HG03159 (cell line): ENCODE measurements at regions not wholly inside any gene's neighbourhood (a gene's known extent, or its start where the extent isn't known, plus 50 kb on each side); places are given as distances from the start of the nearest gene placed in this dataset.

Experiments
- ATAC-seq: cut with Tn5 transposase; IDR thresholded peaks from one replicate; pipeline ENCODE4 v1.9.1; 2021; ENCODE audit warnings: mild to moderate bottlenecking, moderate library complexity; ENCODE audit not compliant: unreplicated experiment

DNA sequence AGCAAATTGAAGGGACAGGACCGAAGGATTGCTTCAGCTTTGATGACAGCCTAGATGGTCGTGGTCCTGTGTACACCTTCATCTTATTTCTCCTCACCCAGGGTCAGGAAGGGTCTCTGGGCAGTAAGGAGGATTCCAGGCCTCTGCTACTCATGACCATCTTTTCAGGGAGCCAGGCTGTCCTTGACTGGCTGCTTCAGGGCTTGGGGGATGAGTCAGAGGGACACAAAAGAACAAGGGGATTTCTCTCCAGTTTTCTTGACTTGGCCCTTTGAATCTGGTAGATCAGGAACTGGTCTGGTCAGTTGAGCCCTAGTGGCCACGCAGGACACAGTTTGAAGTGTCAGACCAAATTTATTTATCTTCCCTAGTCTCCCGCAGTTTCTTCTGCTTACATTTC is 402.1 kb upstream of the CHD6 start:
- no peak for ATAC-seq

DNA sequence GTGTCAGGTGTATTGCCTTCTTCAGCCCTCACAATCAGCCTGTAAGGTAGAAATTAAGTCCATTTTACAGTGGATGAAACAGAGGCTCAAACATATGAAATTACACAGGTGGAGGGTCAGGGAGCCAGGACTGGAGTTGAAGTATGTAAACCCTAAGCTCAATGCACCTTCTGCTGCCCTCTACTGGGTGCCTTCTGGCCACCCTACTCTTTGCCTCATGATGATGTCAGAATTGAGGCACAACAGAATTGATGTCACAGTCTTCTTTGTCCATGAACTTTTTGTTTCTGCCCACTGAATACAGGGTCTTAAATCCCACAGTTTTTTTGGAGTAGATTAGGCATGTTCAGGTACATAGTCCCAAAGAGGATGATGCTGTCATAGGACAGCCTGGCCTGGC is 400.8 kb upstream of the CHD6 start:
- ATAC-seq = no peak

DNA sequence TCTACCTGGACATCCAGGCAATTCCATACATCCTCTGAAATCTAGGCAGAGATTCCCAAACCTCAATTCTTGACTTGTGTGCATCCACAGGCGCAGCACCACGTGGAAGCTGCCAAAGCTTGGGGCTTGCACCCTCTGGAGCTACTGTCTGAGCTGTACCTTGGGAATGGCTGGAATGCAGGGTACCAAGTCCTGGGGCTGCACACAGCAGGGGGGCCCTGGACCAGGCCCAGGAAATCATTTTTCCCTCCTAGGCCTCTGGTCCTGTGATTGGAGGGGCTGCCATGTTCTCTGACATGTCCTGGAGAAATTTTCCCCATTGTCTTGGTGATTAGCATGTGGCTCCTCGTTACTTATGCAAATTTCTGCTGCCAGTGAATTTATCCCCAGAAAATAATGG is 391.9 kb upstream of the CHD6 start:
- no peak for ATAC-seq

DNA sequence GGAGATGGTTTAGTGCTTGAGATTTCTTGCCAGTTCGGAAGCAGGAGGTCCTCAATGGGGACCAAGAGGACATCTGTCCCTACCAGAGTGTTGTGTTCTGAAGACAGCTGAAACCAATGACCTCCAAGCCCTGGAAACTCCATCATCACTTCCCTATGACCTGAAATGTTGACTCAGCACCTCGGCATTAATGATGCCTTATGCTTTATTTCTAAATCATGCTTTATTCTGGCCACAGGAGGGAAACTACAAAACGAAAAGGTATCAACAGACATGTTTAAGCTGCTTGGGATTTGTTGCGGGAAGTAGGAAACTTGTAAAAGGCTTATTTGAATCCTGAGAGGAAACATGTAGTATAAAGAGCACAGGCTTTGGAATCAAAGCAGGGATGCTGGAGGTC is 389.1 kb upstream of the CHD6 start:
- no peak for ATAC-seq

DNA sequence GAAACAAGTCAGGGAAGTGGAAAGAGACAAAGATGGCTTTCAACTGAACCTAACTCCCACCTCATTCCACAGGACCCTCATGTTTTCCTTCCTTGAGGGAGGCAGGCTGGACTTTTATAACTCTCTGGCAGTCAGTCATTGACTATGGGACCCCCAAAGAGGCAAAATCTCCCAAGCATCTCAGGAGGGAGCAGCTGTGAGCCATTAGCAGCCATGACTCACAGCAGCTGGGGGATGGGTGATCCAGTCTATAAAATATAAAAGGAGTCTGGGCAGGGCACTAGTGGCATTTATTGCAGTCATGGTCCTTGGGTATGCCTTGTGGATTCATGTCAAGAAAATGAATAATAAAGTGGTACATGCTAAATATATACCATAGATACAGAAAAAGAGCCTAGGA is 387.0 kb upstream of the CHD6 start:
- no peak for ATAC-seq

DNA sequence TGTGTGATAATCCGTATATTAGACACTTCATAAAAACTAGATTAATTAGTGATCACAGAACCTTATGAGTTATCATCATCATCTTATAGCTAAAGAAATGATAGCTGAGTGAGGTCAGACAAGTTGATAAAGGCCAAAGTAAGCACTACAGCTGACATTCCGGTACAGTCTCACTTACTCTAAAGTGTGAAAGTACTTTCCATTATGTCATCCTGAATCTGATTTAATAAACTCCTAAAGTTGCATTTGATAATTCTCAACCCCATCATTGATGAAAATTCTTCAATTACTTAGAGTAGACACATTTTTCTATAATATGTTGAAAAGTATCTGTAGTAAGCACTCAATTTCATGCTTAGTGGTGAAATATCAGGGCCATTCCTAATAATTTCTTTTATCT is 385.2 kb upstream of the CHD6 start:
- no peak for ATAC-seq

DNA sequence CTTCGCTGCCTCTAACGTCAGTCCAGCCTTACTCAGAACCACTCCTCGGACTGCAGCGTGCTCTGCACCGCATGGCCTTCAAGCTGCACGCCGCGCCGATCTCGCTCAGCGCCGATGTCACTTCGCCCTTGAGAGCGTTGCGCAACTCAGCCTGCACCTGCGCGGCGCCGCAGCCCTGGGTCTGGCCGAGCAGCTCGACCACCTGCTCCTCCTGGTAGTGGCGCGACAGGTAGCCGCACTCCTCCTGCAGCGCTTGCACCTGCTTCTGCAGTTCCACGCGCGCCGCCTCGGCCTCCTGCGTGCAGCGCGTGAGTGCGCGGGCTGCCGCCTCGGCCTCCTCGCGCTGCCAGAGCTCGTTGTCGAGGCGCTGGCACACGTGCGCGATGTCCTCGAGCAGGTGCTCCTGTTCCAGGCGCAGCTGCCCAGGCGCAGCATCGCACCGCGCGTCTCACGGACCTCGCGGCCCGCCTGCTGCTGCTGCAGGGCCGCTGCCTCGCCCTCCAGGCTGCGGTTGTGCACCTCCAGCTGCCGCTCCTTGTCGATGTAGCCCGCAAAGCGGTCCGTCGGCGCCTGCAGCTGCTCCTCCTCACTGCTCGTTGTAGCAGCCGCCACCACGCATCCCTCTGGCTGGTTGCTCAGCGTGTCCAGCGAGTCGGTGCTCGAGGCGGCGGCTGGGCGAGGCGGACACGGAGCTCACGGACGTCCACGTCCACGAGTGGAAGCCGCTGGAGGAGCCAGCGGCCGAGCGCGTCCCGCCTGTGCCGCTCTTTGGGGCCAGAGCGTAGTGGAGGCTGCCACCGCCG is 380.6 kb upstream of the CHD6 start:
- ATAC-seq = no peak

DNA sequence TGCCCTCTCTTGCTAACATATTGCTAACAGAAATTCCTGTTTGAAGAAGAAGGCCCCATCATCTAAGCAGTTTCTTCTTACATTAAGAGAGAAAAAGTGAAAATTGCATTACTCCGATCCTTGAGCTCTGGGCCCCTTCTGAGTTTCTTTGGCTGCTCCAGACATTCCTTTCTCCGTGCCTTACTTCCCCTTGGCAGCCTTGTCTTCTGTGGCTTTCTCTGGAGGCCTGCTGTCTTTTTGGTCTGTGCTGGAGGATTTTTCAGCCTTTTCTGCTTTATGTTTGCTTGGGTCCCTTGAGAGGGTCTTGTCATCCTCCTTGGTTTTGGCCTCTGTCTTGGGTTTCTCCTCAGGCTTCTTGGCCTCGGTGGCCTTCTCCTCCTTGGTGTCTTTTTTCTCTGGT is 378.8 kb upstream of the CHD6 start:
- no peak for ATAC-seq

DNA sequence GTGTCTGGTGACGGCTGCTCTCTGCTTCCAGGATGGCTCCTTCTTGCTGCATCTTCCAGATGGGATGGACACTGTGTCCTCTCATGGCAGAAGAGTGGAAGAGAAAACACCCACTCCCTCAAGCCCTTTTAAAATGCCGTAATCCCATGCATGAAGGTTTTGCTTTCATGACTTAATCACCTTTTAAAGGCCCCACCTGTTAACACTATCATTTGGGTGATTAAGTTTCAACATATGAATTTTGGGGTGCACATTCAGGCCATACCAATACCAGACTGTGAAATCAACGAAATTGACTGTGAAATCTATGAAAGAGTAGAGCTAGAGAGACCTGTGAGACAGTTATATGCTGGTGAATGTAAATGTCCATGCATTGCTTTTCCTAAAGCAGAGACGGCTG is 374.3 kb upstream of the CHD6 start:
- no peak for ATAC-seq

DNA sequence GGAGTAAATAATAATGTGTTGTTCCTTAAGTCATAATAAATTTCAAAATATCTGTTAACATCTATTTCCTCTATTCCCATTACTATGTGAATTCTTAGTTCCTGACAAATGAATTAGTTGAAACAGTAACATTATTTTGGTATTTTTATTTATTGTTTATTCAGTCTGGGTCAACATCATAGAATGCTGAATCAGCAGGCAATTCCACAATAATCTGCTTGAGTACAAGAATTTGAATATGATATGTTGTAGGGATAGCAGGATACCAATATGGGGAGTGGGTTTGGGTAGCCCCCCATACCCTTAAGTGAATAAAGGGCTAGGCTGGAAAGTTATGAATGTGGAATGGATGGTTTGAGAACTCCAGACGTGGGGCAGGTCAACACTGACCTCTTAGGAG is 373.2 kb upstream of the CHD6 start:
- no peak for ATAC-seq

DNA sequence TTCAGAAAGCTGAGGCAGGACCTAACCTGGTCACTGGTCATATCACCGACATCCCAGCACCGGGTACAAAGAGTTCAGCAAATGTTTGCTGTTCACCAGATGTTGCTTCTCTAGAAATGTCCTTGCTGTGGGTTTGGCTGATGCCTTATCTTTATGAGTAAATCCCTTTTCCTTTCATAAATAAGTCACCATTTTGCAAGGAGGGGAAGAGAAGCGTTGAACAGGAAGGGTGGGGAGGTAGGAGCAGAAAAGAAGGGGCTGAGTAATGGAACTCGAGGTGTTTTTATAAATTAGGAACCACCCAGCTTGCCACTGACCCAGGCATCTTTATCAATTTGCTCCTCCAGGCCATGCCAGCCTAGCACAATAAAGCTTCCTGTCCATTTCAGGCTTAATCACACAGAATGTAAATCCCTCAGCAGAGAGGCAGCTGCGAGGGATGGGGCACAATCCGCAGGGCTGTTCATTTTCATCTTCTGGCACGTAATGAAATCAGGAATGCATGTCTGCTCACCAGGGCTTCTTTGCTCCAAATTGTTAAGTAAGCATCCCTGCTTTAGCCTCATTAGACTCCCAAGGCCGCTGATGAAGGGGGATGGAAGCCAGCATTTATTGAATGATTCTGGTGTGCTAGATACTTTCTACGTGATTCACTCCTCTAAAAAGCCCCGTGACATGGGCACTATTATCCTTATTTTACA is 371.9 kb upstream of the CHD6 start:
- no peak for ATAC-seq

DNA sequence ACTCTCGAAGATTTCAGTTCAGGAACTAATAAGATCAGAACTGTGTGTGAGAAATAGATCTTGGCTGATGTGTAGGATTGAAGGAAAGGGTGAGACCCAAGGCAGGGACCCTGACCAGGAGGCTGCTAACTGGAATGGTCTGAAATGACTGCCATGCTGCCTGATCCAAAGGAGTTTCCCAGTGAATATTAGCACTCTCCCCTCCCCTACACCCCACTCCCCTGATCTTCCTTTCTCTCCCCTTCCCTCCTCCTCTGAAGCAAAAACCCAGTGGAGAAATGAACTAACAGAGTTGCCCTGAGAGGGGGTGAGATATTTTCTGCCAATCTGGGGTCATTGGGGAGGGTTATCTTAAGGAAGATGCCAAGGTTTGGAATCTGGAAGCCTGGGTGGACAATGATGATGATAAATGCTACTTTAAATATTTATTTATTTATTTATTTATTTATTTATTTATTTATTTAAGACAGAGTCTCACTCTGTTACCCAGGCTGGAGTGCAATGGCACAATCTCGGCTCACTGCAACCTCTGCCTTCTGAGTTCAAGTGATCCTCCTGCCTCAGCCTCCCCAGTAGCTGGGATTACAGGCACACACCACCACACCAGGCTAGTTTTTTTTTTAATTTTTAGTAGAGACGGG is 371.0 kb upstream of the CHD6 start:
- ATAC-seq = no peak

DNA sequence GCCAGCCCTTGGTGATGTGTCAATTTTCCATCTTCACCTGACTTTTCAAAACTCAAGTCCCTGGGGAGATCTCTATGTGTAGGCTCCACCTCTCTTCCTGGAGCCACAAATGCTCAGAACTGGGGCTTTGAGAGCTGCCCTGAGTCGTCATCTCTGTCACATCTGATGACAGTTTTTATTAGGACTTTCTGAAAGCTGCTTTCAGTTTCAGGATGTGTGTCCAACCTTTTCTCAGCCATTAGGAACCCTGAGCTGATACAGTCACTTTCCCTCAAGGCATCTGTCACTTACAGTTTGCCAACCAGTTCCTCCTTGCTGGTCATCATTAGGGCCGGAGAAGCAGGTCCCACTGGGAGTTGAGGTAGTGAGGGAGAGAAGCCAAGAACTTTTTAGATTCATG is 365.9 kb upstream of the CHD6 start:
- no peak for ATAC-seq

DNA sequence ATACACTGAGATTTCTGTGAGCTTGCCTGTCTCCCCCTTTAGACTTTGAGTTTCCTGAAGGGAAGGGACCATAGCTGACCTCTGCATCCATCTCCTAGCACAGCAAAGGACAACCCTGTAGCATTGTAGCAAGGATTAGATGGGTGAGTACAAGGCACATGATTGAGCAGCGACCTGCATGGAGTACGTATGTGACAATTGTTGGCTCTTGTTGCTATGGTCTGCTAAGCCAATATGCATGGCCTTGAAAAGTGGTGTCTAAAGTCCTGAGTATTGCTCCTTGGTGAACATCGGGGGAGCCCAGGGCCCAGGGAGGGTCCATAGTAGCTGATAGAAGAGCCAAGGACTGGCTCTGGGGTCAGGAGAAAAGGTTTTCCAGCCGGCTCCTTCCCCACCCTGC is 365.0 kb upstream of the CHD6 start:
- no peak for ATAC-seq

DNA sequence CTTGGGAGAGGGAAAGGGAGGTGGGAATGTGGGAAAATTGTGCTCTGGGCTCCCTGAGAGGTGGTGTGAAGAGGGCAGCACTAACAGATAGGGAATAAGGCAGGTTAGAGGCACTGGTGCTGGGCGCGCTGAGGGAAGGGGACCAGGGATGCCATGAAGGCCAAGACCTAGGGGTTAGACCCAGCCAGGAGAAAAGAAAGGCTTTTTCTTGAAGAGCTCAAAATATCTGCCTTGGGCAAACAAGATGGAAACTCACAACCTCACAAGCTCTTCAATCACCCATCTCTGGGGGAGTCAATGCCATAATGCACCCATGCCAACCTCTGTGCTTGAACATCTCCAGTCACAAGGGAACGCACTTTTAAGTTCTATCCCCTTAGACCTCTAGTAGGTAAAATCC is 363.6 kb upstream of the CHD6 start:
- no peak for ATAC-seq

DNA sequence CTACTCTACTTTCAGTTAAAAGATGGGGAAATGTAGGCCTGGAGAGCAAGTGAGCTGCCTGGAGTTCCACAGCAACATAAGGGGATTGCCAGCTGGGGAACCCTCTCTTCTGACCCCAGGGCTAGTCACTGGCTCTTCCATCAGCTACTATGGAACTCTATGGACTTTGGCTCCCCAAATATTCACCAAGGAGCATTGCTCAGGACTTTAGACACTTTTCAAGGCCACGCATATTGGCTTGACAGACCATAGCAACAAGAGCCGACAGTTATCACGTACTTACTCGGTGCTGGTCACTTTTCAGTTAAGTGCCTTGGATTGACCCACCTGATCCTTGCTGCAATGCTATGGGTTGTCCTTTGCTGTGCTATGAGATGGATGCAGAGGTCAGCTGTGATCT is 360.7 kb upstream of the CHD6 start:
- no peak for ATAC-seq

DNA sequence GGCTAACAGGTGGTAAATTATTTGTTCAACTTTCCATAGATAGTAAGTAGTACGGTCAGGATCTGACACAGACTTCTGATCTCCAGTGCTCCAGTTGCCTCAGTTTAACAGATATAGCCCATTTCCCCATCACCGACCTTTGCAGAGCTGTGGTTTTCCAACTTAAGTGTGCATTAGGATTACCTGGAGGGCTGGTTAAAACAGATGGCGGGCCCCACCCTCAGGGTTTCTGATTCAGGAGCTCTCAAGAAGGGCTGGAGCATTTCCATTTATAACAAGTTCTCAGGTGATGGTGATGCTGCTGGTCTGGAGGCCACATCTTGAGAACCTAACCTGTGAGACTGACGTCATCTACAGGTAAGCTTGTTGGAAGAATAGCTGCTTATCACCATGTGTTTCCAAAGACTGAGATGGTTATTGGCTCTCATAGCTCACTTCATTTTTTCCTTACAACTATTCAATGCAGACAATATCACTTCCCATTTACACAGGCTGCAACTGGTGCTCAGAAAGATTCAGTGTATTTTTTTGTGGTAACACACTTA is 360.1 kb upstream of the CHD6 start:
- no peak for ATAC-seq

DNA sequence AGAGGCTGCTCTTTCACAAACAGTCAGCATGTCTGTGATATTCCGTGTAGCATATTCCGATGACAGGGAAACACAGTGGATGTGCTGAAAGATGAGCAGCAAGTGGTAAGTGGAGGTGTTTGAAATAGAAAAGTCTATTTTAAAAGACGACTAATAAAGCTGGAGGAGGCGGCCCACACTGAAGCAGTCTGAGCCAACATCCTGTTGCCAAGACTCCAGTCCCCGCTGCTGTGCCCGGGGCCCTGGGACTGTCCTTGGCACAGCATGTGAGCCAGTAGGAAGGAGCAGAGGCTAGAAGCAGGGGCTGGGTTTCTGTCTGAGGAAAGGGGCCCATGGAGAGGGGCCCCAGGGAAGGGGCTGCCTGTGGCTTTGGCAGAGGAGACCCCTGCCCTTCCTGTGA is 351.5 kb upstream of the CHD6 start:
- no peak for ATAC-seq

DNA sequence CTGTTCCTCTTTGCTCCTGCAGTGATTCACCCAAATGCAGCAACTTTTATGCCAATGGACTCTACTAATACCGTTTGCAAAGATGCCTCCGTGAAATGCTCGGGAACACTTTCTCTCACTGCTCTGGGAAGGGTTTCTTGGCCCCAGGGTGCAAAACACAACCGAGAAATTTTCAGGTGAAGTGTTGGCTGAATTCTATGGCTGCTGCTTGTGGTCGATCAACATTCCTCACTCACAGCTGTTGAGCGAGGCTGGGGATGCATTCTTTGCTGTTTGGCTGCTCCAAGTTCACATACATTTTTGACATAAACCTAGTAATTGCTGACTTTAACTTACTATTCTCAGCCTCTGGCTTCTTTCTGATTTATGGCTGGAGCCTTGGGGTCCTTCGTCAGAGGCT is 342.0 kb upstream of the CHD6 start:
- ATAC-seq = no peak

DNA sequence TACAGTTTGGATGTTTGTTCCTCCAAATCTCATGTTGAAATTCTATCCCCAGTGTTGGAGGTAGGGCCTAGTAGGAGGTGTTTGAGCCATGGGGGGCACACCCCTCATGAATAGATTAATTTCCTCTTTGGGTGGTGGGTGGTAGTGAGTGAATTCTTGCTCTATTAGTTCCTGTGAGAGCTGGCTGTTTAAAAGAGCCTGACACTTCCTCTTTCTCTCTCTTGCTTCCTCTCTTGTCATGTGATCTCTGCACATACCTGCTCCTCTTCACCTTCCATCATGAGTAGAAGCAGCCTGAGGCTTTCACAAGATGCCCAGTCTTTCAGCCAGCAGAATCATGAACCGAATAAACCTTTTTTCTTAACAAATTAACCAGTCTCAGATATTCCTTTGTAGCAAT is 340.2 kb upstream of the CHD6 start:
- no peak for ATAC-seq

DNA sequence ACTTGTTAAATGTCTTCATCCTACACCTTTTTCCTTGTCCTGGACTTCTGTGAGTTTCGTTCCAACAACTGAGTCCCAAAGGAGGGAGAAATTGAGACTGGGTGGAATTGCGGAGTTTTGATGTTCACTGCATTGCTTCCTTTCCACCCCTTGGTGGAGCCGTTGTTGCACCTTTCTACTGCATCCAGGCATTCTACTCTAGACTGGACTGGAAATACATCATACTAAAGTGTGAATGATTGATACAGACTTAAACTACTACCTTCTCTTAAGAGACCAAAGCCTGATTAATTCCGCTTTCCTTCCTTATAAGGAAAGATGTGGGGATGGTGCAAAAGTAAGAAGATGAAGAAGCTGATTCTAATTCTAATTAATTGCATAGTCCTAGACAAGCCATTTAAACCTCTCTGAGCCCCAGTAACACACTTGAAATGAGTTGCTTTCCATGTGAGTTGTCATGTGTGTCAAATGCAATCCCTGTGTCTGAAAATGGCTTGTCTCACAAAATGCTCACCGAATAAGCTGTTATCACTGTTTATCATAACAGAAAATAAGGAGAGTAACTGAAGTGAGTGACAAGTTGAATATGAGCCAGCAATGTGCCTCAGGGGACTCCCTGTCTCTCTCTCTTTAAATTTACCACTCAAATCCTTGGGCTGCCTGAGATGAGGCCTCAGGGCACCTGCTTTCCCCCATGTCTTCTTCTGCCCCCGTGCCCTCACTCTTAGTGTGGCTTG is 338.3 kb upstream of the CHD6 start:
- no peak for ATAC-seq
